ENCODE measurements at regions not wholly inside any gene's neighbourhood (a gene's known extent, or its start where the extent isn't known, plus 50 kb on each side); places are given as distances from the start of the nearest gene placed in this dataset.

DNA sequence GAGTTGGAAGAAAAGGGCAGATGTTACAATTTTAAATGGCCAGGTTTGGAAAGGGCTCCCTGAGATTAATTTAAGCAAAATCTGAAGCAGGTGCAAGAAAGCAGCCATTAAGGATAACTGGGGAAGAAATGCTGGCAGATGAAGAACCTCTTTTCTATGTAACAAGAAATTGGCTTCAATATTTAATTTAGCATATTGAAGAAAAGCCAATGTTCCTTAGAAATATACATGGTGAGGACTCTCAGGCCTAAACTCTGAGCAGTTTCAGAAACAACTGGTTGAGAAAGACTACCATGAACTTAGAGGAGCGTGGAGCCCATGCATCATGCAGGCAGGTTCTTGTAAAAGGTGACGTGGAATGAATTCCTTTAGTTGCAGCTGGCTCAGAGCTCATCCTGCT is 152.8 kb downstream of the LRIG3 start:
- TF ChIP-seq, protein P1, sequence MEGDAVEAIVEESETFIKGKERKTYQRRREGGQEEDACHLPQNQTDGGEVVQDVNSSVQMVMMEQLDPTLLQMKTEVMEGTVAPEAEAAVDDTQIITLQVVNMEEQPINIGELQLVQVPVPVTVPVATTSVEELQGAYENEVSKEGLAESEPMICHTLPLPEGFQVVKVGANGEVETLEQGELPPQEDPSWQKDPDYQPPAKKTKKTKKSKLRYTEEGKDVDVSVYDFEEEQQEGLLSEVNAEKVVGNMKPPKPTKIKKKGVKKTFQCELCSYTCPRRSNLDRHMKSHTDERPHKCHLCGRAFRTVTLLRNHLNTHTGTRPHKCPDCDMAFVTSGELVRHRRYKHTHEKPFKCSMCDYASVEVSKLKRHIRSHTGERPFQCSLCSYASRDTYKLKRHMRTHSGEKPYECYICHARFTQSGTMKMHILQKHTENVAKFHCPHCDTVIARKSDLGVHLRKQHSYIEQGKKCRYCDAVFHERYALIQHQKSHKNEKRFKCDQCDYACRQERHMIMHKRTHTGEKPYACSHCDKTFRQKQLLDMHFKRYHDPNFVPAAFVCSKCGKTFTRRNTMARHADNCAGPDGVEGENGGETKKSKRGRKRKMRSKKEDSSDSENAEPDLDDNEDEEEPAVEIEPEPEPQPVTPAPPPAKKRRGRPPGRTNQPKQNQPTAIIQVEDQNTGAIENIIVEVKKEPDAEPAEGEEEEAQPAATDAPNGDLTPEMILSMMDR (conservative IDR thresholded peaks at IDR 0.05; ENCODE audit: low read depth, low read length) = no peak
- TF ChIP-seq MAZ (IDR thresholded peaks at IDR 0.05; ENCODE audit: borderline replicate concordance, low read depth, low read length) = no peak
- no peak for TF ChIP-seq SMC3 (IDR thresholded peaks at IDR 0.05; ENCODE audit: low read depth, low read length)
- TF ChIP-seq POLR2A (IDR thresholded peaks at IDR 0.05; ENCODE audit: low read depth, low read length) = no peak
- TF ChIP-seq MAFK (IDR thresholded peaks at IDR 0.05; ENCODE audit: low read depth, low read length) = no peak
